ENCODE measurements at regions not wholly inside any gene's neighbourhood (a gene's known extent, or its start where the extent isn't known, plus 50 kb on each side); places are given as distances from the start of the nearest gene placed in this dataset.

- no peak for DNase-seq
Measured at GRCh38 chr4:92122911-92123310, 180.9 kb upstream of the GRID2 start.

GRCh38 chr4:92128676-92129075 lies 175.1 kb upstream of the GRID2 start:
- DNase-seq = no peak

- no peak for DNase-seq
Measured at GRCh38 chr4:92129408-92129994, 174.3 kb upstream of the GRID2 start.

GRCh38 chr4:92136434-92136833 lies 167.3 kb upstream of the GRID2 start:
- DNase-seq = no peak

- DNase-seq = no peak
Measured at GRCh38 chr4:92163348-92163747, 140.4 kb upstream of the GRID2 start.

GRCh38 chr4:92170340-92170739 lies 133.4 kb upstream of the GRID2 start:
- DNase-seq = no peak

GRCh38 chr4:92172203-92172602 lies 131.6 kb upstream of the GRID2 start:
- no peak for DNase-seq

GRCh38 chr4:92175250-92175649 lies 128.5 kb upstream of the GRID2 start:
- DNase-seq = no peak

GRCh38 chr4:92182006-92182735 lies 121.6 kb upstream of the GRID2 start:
- DNase-seq = no peak

GRCh38 chr4:92182736-92183407 lies 120.9 kb upstream of the GRID2 start:
- no peak for DNase-seq

- no peak for DNase-seq
Measured at GRCh38 chr4:92183825-92184224, 119.9 kb upstream of the GRID2 start.

GRCh38 chr4:92184566-92184965 lies 119.2 kb upstream of the GRID2 start:
- no peak for DNase-seq

GRCh38 chr4:92186239-92186638 lies 117.5 kb upstream of the GRID2 start:
- DNase-seq = no peak

- DNase-seq = no peak
Measured at GRCh38 chr4:92189146-92189545, 114.6 kb upstream of the GRID2 start.

- no peak for DNase-seq
Measured at GRCh38 chr4:92198711-92199110, 105.1 kb upstream of the GRID2 start.

GRCh38 chr4:92199135-92199534 lies 104.6 kb upstream of the GRID2 start:
- DNase-seq = no peak

- DNase-seq = no peak
Measured at GRCh38 chr4:92210906-92211305, 92.9 kb upstream of the GRID2 start.

GRCh38 chr4:92215476-92215875 lies 88.3 kb upstream of the GRID2 start:
- DNase-seq = no peak

- no peak for DNase-seq
Measured at GRCh38 chr4:92231511-92231910, 72.3 kb upstream of the GRID2 start.

GRCh38 chr4:92232566-92232965 lies 71.2 kb upstream of the GRID2 start:
- no peak for DNase-seq

GRCh38 chr4:92234393-92235176 lies 69.2 kb upstream of the GRID2 start:
- no peak for DNase-seq

GRCh38 chr4:92235731-92236130 lies 68.0 kb upstream of the GRID2 start:
- no peak for DNase-seq

- no peak for DNase-seq
Measured at GRCh38 chr4:92236877-92237276, 66.9 kb upstream of the GRID2 start.

All from T-helper 2 cell (primary cell).